Esophagus squamous epithelium (tissue), 5 donors: ENCODE measurements at regions not wholly inside any gene's neighbourhood (a gene's known extent, or its start where the extent isn't known, plus 50 kb on each side); places are given as distances from the start of the nearest gene placed in this dataset.
"Not testable (repeated sequence)": the region's sequence is repeated elsewhere in the genome, so short reads cannot be mapped to it uniquely, and the experiment has no call there.

Experiments
- DNase-seq: peaks from one replicate; lab custom pipeline; 2025; lab: John Stamatoyannopoulos, UW
- H3K27ac ChIP-seq, 4 donors: fragments of 200-600 bp; sonication (generic); one replicate each; pipeline ENCODE4 v1.5.1; 2016 to 2019; ENCODE audit warnings: mild to moderate bottlenecking in 1 of 4
- H3K27me3 ChIP-seq, 4 donors: fragments of 200-600 bp; sonication (generic); 1 replicate in 3 of 4; 2 replicates in 1 of 4; pipeline versions ENCODE4 v1.5.1 to v1.6.0; 2017 to 2021; ENCODE audit warnings: antibody characterized with exemption in 1 of 4
- H3K36me3 ChIP-seq, 3 donors: fragments of 200-600 bp; sonication (generic); one replicate each; pipeline ENCODE4 v1.5.1; 2016 to 2019
- H3K4me1 ChIP-seq, 3 donors: fragments of 200-600 bp; sonication (generic); one replicate each; pipeline ENCODE4 v1.5.1; 2017 to 2019
- H3K4me3 ChIP-seq, 4 donors: fragments of 200-600 bp; sonication (generic); 1 replicate in 3 of 4; 2 replicates in 1 of 4; pipeline ENCODE4 v1.5.1; 2016 to 2019; ENCODE audit warnings: mild to moderate bottlenecking in 2 of 4, moderate library complexity in 1 of 4
- H3K9me3 ChIP-seq, 3 donors: fragments of 200-600 bp; sonication (generic); one replicate each; pipeline ENCODE4 v1.5.1; 2016 to 2019
- CTCF ChIP-seq, 6 experiments: fragments of 450-650 bp in 4 of 6; fragments of 200-600 bp in 2 of 6; sonication (generic) in 2 of 6; IDR thresholded peaks; one replicate each; pipeline ENCODE4 v1.5.1; 2016 to 2019; ENCODE audit warnings: antibody characterized with exemption in 6 of 6, mild to moderate bottlenecking in 4 of 6, moderate library complexity in 4 of 6
- POLR2A ChIP-seq, 4 donors: fragments of 450-650 bp; IDR thresholded peaks; one replicate each; pipeline ENCODE4 v1.6.1; 2017; ENCODE audit warnings: antibody characterized with exemption in 4 of 4, mild to moderate bottlenecking in 4 of 4, moderate library complexity in 3 of 4
- WGBS, 2 donors: methylation state at CpG; one replicate each; pipeline ENCODE4 v1.1.5; 2018; 5-methylcytosine and 5-hydroxymethylcytosine counted together
- intact Hi-C: fragments of 100-400 bp; cut with DNase I; formaldehyde crosslinking; loops from one replicate; pipeline ENCODE4 v1.15.0; 2022
- donor health status: DM: yes; HTN: yes; CAD: no.

GRCh38 chr2:47282621-47283272, 86.4 kb upstream of the EPCAM start:
- H3K4me1 ChIP-seq, result no peaks in the 10 kb centered on the region
- H3K27ac ChIP-seq, result no peak overlapping the region
- no peaks in the 10 kb centered on the region for H3K36me3 ChIP-seq
- H3K9me3 ChIP-seq, result no peaks in the 10 kb centered on the region
- intact Hi-C loops, result no loop called here
- no peak overlapping the region for H3K4me3 ChIP-seq
- no peak for DNase-seq
- WGBS, 2 donors, result 56% methylated on average over 1 of the region's 3 CpGs; no CpG with 5 or more reads in 1 of the 2 donors
- no peaks in the 10 kb centered on the region for H3K27me3 ChIP-seq
- TF ChIP-seq POLR2A (IDR thresholded peaks at IDR 0.05) (no peak), CTCF (IDR thresholded peaks at IDR 0.05) (no peak)

GRCh38 chr2:47279525-47279924, 89.6 kb upstream of the EPCAM start:
- DNase-seq, H3K4me3 ChIP-seq, H3K27ac ChIP-seq, H3K4me1 ChIP-seq, H3K9me3 ChIP-seq, intact Hi-C loops, H3K36me3 ChIP-seq, H3K27me3 ChIP-seq: not testable (repeated sequence)
- WGBS, 2 donors, result 85 to 97% methylated on average over 4 of the region's 4 CpGs

- Histone ChIP-seq H3K27ac (no peak overlapping the region), H3K36me3 (no peaks in the 10 kb centered on the region), H3K9me3 (no peaks in the 10 kb centered on the region), H3K27me3 (no peaks in the 10 kb centered on the region), H3K4me1 (peaks cover 0 to 14% (median 5%) of the 10 kb centered on the region in 3 donors), H3K4me3 (no peak overlapping the region)
- no peak for DNase-seq
- 90 to 100% methylated on average over 1 of the region's 1 CpG for WGBS, 2 donors
- intact Hi-C loops, result no loop called here
- TF ChIP-seq CTCF (IDR thresholded peaks at IDR 0.05) (no peak), POLR2A (IDR thresholded peaks at IDR 0.05) (no peak)
These were observed 91.1 kb upstream of the EPCAM start for GRCh38 chr2:47277987-47278386.

- H3K27me3 ChIP-seq, result no peaks in the 10 kb centered on the region
- H3K4me1 ChIP-seq, result peaks cover 8 to 22% (median 12%) of the 10 kb centered on the region in 3 donors
- TF ChIP-seq POLR2A (IDR thresholded peaks at IDR 0.05), result no peak
- TF ChIP-seq CTCF (IDR thresholded peaks at IDR 0.05), result no peak
- H3K27ac ChIP-seq, result no peak overlapping the region
- H3K9me3 ChIP-seq, result no peaks in the 10 kb centered on the region
- no peak overlapping the region for H3K4me3 ChIP-seq
- no peaks in the 10 kb centered on the region for H3K36me3 ChIP-seq
- DNase-seq, result no peak
- intact Hi-C loops, result no loop called here
These were observed 91.9 kb upstream of the EPCAM start for GRCh38 chr2:47277187-47277586.

DNA sequence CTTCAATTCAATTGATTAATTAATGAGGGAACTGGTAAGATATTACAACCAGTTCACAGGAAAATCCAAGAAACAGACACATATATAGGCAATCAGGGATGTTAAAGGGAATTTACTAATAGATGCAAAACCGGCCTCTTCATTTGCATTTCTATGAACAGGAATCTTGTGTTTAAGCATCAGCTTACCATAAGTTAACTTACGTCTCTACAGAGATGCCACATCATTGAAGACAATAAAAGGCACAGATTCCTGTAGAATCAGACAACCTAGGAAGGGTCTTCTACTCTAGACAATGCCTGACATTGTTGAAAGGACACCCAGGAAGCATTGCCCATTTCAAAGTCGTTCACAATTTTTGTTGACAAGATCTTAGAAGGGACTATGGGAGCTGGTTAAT, 93.0 kb upstream of the EPCAM start:
- H3K27ac ChIP-seq, result no peak overlapping the region
- no peaks in the 10 kb centered on the region for H3K36me3 ChIP-seq
- H3K4me3 ChIP-seq, result no peak overlapping the region
- no peak for DNase-seq
- TF ChIP-seq POLR2A (IDR thresholded peaks at IDR 0.05) (no peak), CTCF (IDR thresholded peaks at IDR 0.05) (no peak)
- intact Hi-C loops, result no loop called here
- no peaks in the 10 kb centered on the region for H3K27me3 ChIP-seq
- peaks cover 11 to 27% (median 14%) of the 10 kb centered on the region in 3 donors for H3K4me1 ChIP-seq
- 64 to 80% methylated on average over 3 of the region's 3 CpGs for WGBS, 2 donors
- H3K9me3 ChIP-seq, result no peaks in the 10 kb centered on the region
